HG03342 (cell line): ENCODE measurements at regions not wholly inside any gene's neighbourhood (a gene's known extent, or its start where the extent isn't known, plus 50 kb on each side); places are given as distances from the start of the nearest gene placed in this dataset.
A peak's percentile ranks its signal among the peaks of the same experiment; 100 is the strongest.
"Not testable (repeated sequence)": the region's sequence is repeated elsewhere in the genome, so short reads cannot be mapped to it uniquely, and the experiment has no call there.

ENCODE experiments used
- ATAC-seq: cut with Tn5 transposase; IDR thresholded peaks from one replicate; pipeline ENCODE4 v1.9.1; 2021; ENCODE audit warnings: mild to moderate bottlenecking, moderate library complexity; ENCODE audit not compliant: unreplicated experiment

- ATAC-seq = no peak
Measured at GRCh38 chr1:187498028-187498427, 669.3 kb downstream of the PLA2G4A start.

DNA sequence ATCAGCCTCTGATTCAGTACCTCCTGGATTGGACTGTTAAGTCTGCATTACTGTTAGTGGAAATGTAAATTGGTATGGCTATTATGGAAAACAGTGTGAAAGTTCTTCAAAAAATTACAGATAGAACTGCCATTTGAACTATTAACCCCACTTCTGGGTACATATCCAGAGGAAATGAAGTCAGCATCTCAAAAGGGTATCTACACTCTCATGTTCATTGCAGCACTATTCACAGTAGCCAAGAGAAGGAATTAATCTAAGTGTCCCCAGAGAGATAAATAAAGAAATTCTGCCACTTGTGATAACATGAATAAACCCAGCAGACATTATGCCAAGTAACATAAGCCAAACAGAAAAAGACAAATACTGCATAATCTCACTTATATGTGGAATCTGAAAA is 676.0 kb downstream of the PLA2G4A start:
- ATAC-seq = no peak

DNA sequence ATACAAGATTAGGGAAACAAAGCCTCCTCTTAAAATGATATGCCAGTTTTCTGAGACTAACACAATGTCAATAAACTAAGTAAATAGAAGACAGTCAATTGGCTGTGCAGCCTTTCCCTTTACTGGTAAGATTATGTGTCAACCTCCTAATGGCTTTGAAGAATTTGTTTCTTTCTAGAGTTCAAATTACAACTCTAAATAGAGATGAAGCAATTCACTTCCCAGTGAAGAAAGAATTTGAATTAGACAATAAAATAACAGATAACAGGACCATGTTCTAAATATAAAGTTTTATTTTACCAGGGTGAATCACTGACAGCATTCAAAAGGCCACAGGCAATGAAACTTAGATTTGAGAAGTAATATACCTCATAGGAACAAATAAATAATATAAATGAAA is 680.3 kb downstream of the PLA2G4A start:
- no peak for ATAC-seq

GRCh38 chr1:187513190-187513589 is 684.4 kb downstream of the PLA2G4A start:
- ATAC-seq = no peak

DNA sequence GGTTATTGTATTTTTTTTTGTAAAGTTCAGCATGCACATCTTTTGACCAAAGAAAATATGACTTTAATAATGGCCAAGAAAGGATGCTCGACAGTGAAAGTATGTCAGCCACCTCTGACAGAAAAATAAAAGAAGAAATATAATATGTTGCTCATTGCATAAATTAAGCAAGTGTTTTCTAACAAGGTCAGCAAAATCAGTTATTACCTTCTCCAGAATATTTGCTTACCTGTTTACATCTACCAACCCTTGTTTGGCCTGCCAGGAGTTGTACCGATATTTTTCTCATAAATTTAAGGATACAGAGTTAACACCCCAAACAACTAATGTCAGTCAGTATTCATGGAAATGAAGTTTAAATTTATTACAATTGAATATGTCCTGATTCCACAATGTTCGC is 685.4 kb downstream of the PLA2G4A start:
- no peak for ATAC-seq

DNA sequence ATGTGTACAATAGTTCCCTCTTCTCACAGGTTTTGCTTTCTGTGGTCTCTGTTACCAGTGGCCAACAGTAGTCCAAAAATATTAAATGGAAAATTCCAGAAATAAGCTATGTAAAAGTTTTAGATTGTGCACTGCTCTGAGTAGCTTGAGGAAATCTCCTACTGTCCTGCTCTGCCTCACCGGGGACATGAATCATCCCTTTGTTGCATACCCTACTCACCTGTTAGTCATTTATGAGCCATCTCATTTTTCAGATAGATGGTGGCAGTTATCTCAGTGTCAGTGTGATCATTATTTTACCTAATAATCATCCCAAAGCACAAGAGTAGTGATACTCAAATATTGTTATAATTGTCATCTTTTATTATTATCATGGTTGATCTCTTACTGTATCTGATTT is 688.1 kb downstream of the PLA2G4A start:
- ATAC-seq = no peak

DNA sequence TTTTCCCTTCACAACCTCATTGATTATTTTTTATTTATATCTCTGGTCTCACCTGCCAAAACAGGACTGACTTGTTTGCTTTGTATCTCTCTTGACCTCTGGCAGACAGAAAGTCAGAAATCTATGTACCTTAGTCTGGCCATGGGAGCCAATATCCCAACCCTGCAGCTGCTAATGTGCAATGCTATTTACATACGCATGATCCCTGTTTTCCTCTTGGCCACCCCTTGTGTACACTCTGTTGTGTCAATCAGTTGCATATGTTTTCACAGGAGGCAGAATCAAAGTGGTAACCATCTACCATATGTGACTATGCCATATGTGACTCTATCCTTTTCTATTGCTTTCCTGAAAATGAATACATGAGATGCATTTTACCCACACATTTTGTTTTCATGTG is 688.8 kb downstream of the PLA2G4A start:
- ATAC-seq = no peak

DNA sequence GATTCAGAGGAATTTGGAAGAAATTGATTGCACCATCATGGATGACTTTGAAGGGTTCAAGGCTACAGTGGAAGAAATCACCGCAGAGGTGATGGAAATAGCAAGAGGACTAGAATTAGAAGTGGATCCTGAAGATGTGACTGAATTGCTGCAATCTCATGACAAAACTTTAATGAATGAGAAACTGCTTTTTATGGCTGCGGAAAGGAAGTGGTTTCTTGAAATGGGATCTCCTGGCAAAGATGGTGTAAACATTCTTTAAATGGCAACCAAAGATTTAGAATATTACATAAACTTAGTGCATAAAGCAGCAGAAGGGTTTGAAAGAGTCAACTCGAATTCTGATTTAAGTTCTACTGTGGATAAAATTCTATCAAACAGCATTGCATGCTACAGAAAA is 698.6 kb downstream of the PLA2G4A start:
- no peak for ATAC-seq

GRCh38 chr1:187537936-187538335 is 709.2 kb downstream of the PLA2G4A start:
- no peak for ATAC-seq

DNA sequence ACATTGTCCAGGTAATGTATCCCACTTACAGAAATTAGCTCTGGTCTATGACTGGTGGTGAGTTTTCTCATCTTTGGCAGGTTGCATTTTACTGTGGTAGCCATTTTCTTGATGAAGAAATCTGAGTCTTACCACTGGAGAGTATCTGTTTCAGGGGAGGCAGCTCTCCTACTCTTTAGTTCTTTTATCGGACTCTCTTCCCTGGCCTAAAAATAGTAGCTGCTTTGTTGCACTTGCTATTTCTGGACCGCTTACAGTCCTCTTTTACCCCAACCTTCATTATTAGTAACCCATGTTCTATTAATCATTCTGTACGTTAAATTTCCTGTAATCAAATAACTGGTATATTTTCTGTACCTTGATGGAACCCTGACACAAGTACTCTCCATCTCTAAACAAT is 720.8 kb downstream of the PLA2G4A start:
- ATAC-seq = no peak

DNA sequence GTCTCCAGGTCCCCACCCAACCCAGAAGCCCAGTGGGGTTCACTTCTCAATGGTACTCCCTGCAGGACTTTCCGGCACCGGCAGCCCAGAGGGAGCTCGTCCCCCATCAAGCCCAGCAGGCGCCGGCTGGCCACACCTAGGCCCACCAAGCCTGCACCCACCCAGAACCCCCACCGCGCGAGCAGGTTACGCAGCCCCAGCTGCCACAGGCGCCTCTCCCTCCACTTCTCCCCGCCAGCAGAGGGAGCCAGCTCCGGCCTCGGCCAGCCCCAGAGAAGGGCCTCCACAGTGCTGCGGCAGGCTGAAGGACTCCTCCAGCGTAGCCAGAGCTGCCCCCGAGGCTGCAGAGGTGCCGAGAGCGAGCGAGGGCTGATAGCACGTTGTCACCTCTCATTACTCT is 722.3 kb downstream of the PLA2G4A start:
- ATAC-seq = no peak

DNA sequence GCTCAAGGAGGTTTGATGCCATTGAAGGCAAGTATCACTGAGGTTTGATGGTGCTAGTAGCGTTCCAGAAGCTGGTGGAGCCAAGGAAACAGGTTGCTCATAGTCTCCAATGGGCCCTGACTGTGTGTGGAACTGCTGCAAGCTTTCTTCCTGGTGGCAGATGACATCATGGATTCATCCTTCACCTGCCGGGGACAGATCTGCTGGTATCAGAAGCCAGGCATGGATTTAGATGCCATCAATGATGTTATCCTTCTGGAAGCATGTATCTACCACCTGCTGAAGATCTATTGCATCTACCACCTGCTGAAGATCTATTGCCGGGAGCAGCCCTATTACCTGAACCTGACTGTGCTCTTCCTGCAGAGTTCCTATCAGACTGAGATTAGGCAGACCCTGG is 734.4 kb downstream of the PLA2G4A start:
- ATAC-seq = no peak

DNA sequence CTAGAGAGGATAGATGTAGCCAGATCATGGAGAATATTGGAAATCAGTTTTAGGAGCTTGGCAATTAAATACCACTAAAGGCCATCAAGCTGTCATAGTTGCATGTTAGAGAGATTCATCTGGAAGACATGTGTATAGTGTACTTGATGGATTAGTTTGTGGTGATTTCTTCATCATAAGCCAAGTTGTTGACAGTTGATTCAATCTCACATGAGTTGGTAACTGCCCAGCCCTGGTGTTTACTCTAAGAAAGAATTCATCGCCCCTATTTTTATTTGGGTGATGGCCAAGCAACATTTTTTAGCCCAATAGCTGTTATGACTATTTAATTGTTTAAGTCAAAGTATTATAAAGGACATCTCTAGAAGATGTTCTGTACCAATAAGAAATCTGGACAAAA is 737.6 kb downstream of the PLA2G4A start:
- ATAC-seq = no peak

DNA sequence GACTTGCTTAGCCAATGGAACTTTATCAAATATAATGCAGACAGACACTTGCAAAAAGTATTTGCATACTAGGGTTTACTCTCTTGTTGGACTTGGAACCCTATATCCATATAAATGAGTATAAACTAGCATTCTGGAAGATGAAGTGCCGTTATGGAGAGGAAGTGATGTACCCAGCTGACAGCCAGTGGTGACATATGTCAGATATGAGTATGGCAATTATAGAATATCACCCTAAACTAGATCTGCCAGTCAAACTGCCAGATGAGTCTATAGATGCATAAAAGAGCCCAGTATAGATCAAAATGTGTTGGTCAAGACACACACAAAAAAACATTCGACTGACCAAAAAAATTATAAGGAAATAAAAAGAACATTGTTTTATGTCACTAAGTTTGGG is 739.3 kb downstream of the PLA2G4A start:
- ATAC-seq = no peak

GRCh38 chr1:187570166-187570565 is 741.4 kb downstream of the PLA2G4A start:
- ATAC-seq = no peak

GRCh38 chr1:187577610-187578009 is 748.9 kb downstream of the PLA2G4A start:
- ATAC-seq = no peak

DNA sequence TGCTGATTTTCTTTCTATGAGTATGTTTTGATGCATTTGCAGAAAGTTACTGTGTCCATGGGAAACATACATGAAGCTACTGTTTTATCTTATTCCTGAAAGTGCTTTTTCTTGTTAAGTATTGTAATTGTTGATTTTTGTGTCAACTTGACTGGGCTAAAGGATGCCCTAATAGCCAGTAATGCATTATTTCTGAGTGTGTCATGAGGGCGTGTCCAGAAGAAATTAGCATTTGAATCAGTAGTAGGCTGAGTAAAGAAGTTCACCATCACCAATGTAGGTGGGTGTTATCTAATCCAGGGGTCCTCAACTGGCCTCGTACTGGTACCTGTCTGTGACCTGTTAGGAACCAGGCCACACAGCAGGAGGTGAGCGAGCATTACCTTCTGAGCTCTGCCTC is 760.2 kb downstream of the PLA2G4A start:
- no peak for ATAC-seq

GRCh38 chr1:187605736-187606135 is 777.0 kb downstream of the PLA2G4A start:
- ATAC-seq = no peak

- not testable (repeated sequence) for ATAC-seq
Measured at GRCh38 chr1:187615853-187616735, 787.3 kb downstream of the PLA2G4A start.

DNA sequence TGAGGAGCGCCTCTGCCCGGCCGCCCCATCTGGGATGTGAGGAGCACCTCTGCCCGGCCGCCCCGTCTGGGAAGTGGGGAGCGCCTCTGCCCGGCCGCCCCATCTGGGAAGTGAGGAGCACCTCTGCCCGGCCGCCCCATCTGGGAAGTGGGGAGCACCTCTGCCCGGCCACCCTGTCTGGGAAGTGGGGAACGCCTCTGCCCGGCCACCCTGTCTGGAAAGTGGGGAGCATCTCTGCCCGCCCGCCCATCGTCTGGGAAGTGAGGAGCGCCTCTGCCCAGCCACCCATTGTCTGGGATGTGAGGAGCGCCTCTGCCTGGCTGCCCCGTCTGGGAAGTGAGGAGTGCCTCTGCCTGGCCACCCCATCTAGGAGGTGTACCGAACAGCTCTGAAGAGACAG is 788.1 kb downstream of the PLA2G4A start:
- not testable (repeated sequence) for ATAC-seq

DNA sequence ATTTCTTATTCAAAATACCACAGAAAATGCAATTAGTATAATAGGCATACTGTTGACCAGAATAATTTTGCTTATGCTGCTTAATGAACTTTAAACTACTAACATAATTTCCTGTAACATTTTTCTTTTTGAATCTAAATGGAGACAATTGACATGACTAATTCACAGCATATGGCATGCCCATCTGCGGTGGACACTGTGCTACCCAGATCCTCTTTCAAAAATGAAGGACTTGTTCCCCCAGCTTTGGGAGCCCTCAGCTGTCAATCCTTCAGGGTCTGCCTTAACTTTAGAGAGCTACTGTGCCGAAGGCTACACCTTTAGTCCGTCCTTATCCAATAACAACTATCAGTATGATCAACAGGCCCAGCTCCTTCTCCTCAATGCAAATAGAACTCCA is 789.0 kb downstream of the PLA2G4A start:
- no peak for ATAC-seq

DNA sequence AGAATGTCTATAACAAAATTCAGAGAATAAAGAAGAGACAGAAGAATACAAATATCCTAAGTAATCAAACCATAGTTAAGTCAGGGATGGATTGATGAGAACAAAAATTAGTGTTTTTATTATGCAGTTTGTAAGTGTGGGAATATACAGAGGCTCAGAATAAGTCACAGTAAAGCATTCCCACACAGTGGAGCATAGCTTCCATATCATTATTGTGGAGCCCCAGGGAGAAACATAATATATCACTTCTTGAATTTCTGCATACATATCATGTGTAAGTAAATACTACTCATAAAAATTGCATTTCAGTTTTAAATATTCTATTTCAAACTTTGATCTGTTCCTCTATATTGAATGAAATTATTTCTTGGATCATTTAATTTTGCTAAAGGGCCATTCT is 790.4 kb downstream of the PLA2G4A start:
- no peak for ATAC-seq

- ATAC-seq = peak; percentile 73
Measured at GRCh38 chr1:187621951-187622350, 793.2 kb downstream of the PLA2G4A start.
